ENCODE measurements at regions not wholly inside any gene's neighbourhood (a gene's known extent, or its start where the extent isn't known, plus 50 kb on each side); places are given as distances from the start of the nearest gene placed in this dataset.
A peak's percentile ranks its signal among the peaks of the same experiment; 100 is the strongest.

DNA sequence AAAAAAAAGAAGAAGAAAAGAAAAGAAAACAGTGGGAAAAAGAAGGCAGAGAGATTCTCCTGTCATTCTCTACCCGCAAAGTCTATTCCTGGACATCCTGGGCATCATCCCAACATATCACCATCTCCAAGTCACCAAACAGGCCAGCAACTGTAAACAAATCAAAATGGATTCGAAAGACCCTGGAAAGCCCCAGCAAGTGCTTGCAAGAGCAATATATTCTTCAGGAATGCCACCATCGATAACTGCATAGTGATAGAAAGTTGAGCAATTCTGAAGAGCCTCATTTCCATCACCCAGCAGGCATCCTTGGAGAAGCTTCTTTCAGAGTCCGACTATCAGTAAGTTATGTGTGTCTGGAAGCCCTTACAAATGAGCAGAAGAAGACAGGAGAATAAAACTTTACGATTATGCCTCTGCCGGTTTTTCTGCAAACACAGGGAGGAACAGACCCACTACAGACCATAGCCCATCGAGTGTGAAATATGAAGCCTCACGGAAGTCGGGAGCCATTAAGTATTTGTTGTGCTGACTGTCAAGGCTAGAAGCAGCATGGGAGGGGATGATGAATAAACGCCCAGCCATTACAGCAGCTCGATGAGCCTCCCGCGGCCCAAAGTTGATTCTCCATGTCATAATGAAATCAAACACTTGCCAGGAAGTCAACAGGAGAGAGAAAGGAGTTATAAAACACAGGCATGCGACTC, 64.5 kb upstream of the SEC14L1 start:
- H3K9me3 Mint-ChIP-seq = peaks cover 0 to 2% (median 0%) of the 10 kb centered on the region in 7 donors
- Histone ChIP-seq H4K20me1 (ENCODE audit: insufficient read depth, low read length) (no peaks in the 10 kb centered on the region), H3K4me1 (ENCODE audit: control insufficient read depth in 1 of 2, insufficient read depth in 2 of 2, low read length in 2 of 2) (no peaks in the 10 kb centered on the region), H3K27me3 (ENCODE audit: control insufficient read depth in 2 of 2, insufficient read depth in 2 of 2, low read length in 2 of 2) (no peaks in the 10 kb centered on the region), H3K4me2 (replicated peaks; ENCODE audit: extremely low read depth, low read length, poor library complexity, severe bottlenecking) (no peak overlapping the region), H2AFZ (ENCODE audit: insufficient read depth, low read depth, low read length, poor library complexity, severe bottlenecking) (no peak overlapping the region), H3K36me3 (replicated peaks in 1 of 2; ENCODE audit: control insufficient read depth in 1 of 2, insufficient read depth in 2 of 2, low read length in 2 of 2) (no peaks in the 10 kb centered on the region), H3K4me3 (replicated peaks in 1 of 3; ENCODE audit: low read depth in 2 of 3, low read length in 3 of 3) (no peak overlapping the region), H3K9ac (ENCODE audit: insufficient read depth, low read length, poor library complexity, severe bottlenecking) (no peak overlapping the region), H3K79me2 (ENCODE audit: insufficient read depth, low read length) (no peaks in the 10 kb centered on the region), H3K27ac (ENCODE audit: low read depth in 1 of 2, low read length in 2 of 2) (no peak overlapping the region), H3K9me3 (replicated peaks in 1 of 2; ENCODE audit: control insufficient read depth in 1 of 2, insufficient read depth in 1 of 2, low read length in 2 of 2) (no peaks in the 10 kb centered on the region)
- WGBS (ENCODE audit: insufficient coverage) = 97% methylated on average over 4 of the region's 14 CpGs
- peaks cover 7 to 15% (median 9%) of the 10 kb centered on the region in 3 donors for H3K27me3 Mint-ChIP-seq (ENCODE audit: low read depth in 3 of 3)
- no peak for DNase-seq
- H3K36me3 Mint-ChIP-seq = no peaks in the 10 kb centered on the region
- no peak overlapping the region for H3K27ac Mint-ChIP-seq
- no peaks in the 10 kb centered on the region for H3K4me1 Mint-ChIP-seq
- no peak overlapping the region for H3K4me3 Mint-ChIP-seq
- TF ChIP-seq, protein P1, sequence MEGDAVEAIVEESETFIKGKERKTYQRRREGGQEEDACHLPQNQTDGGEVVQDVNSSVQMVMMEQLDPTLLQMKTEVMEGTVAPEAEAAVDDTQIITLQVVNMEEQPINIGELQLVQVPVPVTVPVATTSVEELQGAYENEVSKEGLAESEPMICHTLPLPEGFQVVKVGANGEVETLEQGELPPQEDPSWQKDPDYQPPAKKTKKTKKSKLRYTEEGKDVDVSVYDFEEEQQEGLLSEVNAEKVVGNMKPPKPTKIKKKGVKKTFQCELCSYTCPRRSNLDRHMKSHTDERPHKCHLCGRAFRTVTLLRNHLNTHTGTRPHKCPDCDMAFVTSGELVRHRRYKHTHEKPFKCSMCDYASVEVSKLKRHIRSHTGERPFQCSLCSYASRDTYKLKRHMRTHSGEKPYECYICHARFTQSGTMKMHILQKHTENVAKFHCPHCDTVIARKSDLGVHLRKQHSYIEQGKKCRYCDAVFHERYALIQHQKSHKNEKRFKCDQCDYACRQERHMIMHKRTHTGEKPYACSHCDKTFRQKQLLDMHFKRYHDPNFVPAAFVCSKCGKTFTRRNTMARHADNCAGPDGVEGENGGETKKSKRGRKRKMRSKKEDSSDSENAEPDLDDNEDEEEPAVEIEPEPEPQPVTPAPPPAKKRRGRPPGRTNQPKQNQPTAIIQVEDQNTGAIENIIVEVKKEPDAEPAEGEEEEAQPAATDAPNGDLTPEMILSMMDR (IDR thresholded peaks at IDR 0.05) = no peak
- intact Hi-C loops (cut with micrococcal nuclease) = no loop called here

- Mint-ChIP-seq H3K9me3 (peaks cover 0 to 14% (median 11%) of the 10 kb centered on the region in 7 donors), H3K27ac (peak overlapping the region in 1 of 7 donors; percentile 50), H3K4me1 (peaks cover 14% of the 10 kb centered on the region), H3K36me3 (no peaks in the 10 kb centered on the region), H3K27me3 (ENCODE audit: low read depth in 3 of 3) (peaks cover 11 to 29% (median 19%) of the 10 kb centered on the region in 3 donors), H3K4me3 (no peak overlapping the region)
- H3K27ac ChIP-seq (ENCODE audit: low read depth in 1 of 2, low read length in 2 of 2) = no peak overlapping the region
- TF ChIP-seq, protein P1 (IDR thresholded peaks at IDR 0.05) = no peak
- H3K4me3 ChIP-seq (replicated peaks in 1 of 3; ENCODE audit: low read depth in 2 of 3, low read length in 3 of 3) = no peak overlapping the region
- no peak for DNase-seq
- no peak overlapping the region for H2AFZ ChIP-seq (ENCODE audit: insufficient read depth, low read depth, low read length, poor library complexity, severe bottlenecking)
- H3K27me3 ChIP-seq (ENCODE audit: control insufficient read depth in 2 of 2, insufficient read depth in 2 of 2, low read length in 2 of 2) = peaks cover 0 to 10% of the 10 kb centered on the region in 2 donors
- intact Hi-C loops (cut with micrococcal nuclease) = no loop called here
- H3K4me2 ChIP-seq (replicated peaks; ENCODE audit: extremely low read depth, low read length, poor library complexity, severe bottlenecking) = no peak overlapping the region
- no peaks in the 10 kb centered on the region for H3K36me3 ChIP-seq (replicated peaks in 1 of 2; ENCODE audit: control insufficient read depth in 1 of 2, insufficient read depth in 2 of 2, low read length in 2 of 2)
- WGBS (ENCODE audit: insufficient coverage) = 13% methylated on average over 5 of the region's 5 CpGs
- no peaks in the 10 kb centered on the region for H4K20me1 ChIP-seq (ENCODE audit: insufficient read depth, low read length)
- peaks cover 11 to 16% of the 10 kb centered on the region in 2 donors for H3K4me1 ChIP-seq (ENCODE audit: control insufficient read depth in 1 of 2, insufficient read depth in 2 of 2, low read length in 2 of 2)
- H3K9me3 ChIP-seq (replicated peaks in 1 of 2; ENCODE audit: control insufficient read depth in 1 of 2, insufficient read depth in 1 of 2, low read length in 2 of 2) = peaks cover 0 to 11% of the 10 kb centered on the region in 2 donors
- no peak overlapping the region for H3K9ac ChIP-seq (ENCODE audit: insufficient read depth, low read length, poor library complexity, severe bottlenecking)
- peaks cover 5% of the 10 kb centered on the region for H3K79me2 ChIP-seq (ENCODE audit: insufficient read depth, low read length)
Measured at GRCh38 chr17:77083531-77083930, 57.2 kb upstream of the SEC14L1 start.

All from CD14-positive monocyte (primary cell).